HepG2 (cell line): ENCODE measurements at regions not wholly inside any gene's neighbourhood (a gene's known extent, or its start where the extent isn't known, plus 50 kb on each side); places are given as distances from the start of the nearest gene placed in this dataset.

Source experiments
- ATAC-seq: fragments of 200-7000 bp; cut with Tn5 transposase; 3 replicates; pipeline ENCODE4 v1.9.1; 2020; ENCODE audit warnings: mild to moderate bottlenecking, moderate library complexity
- BruUV-seq: library from RNA; stranded (reverse); fragments of 400-500 nt; replicated peaks from 2 replicates; lab custom pipeline; 2021; lab: Mats Ljungman, UMichigan
- CTCF ChIA-PET: fragments of 300-600 bp; formaldehyde crosslinking; extraction: SDS; loops from one replicate; lab custom pipeline; 2021; ENCODE audit warnings: low total read pairs, inconsistent platforms, low intra/inter-chr PET ratio; lab: Yijun Ruan, JAX
- POLR2A ChIA-PET: fragments of 350-600 bp; sonication (Branson Sonifier 250); formaldehyde crosslinking; loops from one replicate; lab custom pipeline; 2020; ENCODE audit warnings: antibody characterized with exemption, inconsistent platforms; lab: Yijun Ruan, JAX
- DNase-seq: peaks from one replicate; pipeline ENCODE4 v3.0.0-alpha.2; 2015; ENCODE audit warnings: low spot score
- FAIRE-seq: peaks from 3 replicates; lab custom pipeline; 2011; peaks lifted over from hg19 to GRCh38; lab: Jason Lieb, UNC
- H2AFZ ChIP-seq: one replicate; pipeline ENCODE4 v1.6.1; 2011; ENCODE audit warnings: low read length, inconsistent platforms
- H3K27ac ChIP-seq: fragments of 300-600 bp; 3 replicates; pipeline ENCODE4 v1.8.0; 2011; ENCODE audit warnings: mixed run types, mild to moderate bottlenecking, mixed read lengths, low read length, inconsistent platforms; ENCODE audit not compliant: insufficient read depth; ENCODE audit errors: extremely low read length
- H3K27me3 ChIP-seq, 2 experiments: fragments of 200-600 bp in 1 of 2; 2 replicates in 1 of 2; 3 replicates in 1 of 2; pipeline versions ENCODE4 v1.6.0 to v1.8.0; 2011; ENCODE audit warnings: low read length in 2 of 2, mild to moderate bottlenecking in 2 of 2, moderate library complexity in 2 of 2, inconsistent platforms in 1 of 2; ENCODE audit not compliant: insufficient read depth in 2 of 2, control insufficient read depth in 1 of 2
- H3K36me3 ChIP-seq, 2 experiments: fragments of 200-600 bp in 1 of 2; replicated peaks in 1 of 2; 2 replicates in 1 of 2; 3 replicates in 1 of 2; pipeline versions ENCODE4 v1.5.1 to v1.8.0; 2011; ENCODE audit warnings: low read length in 2 of 2, inconsistent platforms in 1 of 2; ENCODE audit not compliant: insufficient read depth in 2 of 2, control insufficient read depth in 1 of 2
- H3K4me1 ChIP-seq: 2 replicates; pipeline ENCODE4 v1.5.1; 2012; ENCODE audit warnings: low read length, inconsistent platforms; ENCODE audit not compliant: insufficient read depth
- H3K4me2 ChIP-seq: 2 replicates; pipeline ENCODE4 v1.6.0; 2011; ENCODE audit warnings: low read depth, low read length, inconsistent platforms
- H3K4me3 ChIP-seq, 3 experiments: fragments of 200-600 bp in 1 of 3; sonication (generic), shearing (Covaris generic) in 1 of 3; replicated peaks in 1 of 3; 2 replicates each; pipeline ENCODE4 v1.5.1; 2011 to 2016; ENCODE audit warnings: low read length in 3 of 3, inconsistent platforms in 2 of 3, low read depth in 2 of 3, mild to moderate bottlenecking in 2 of 3, control low read depth in 1 of 3, mixed read lengths in 1 of 3; ENCODE audit not compliant: insufficient read depth in 1 of 3
- H3K79me2 ChIP-seq: one replicate; pipeline ENCODE4 v1.6.1; 2011; ENCODE audit warnings: low read length, inconsistent platforms; ENCODE audit not compliant: insufficient read depth
- H3K9ac ChIP-seq: 2 replicates; pipeline ENCODE4 v1.6.0; 2011; ENCODE audit warnings: mild to moderate bottlenecking, low read depth, low read length, inconsistent platforms; ENCODE audit not compliant: insufficient read depth
- H3K9me3 ChIP-seq: 2 replicates; pipeline ENCODE4 v1.5.1; 2012; ENCODE audit warnings: mild to moderate bottlenecking, low read length
- H4K20me1 ChIP-seq: 2 replicates; pipeline ENCODE4 v1.6.0; 2011; ENCODE audit warnings: inconsistent platforms, mild to moderate bottlenecking, low read length, moderate library complexity; ENCODE audit not compliant: insufficient read depth
- ARID4A ChIP-seq: sonication (generic); formaldehyde crosslinking; IDR thresholded peaks from 2 replicates; pipeline ENCODE4 v1.5.0; 2020; ENCODE audit warnings: mild to moderate bottlenecking, missing genetic modification reagents, borderline replicate concordance
- CHD4 ChIP-seq: fragments of 200-600 bp; sonication (generic); IDR thresholded peaks from 2 replicates; pipeline ENCODE4 v1.7.0; 2017; ENCODE audit warnings: mild to moderate bottlenecking, low read length, borderline replicate concordance
- HNRNPL ChIP-seq: fragments of 200-400 bp; formaldehyde crosslinking; IDR thresholded peaks from 2 replicates; pipeline ENCODE4 v1.6.1; 2017; ENCODE audit warnings: mild to moderate bottlenecking, low read depth, low read length
- KLF9 ChIP-seq: IDR thresholded peaks from 2 replicates; pipeline ENCODE4 v1.6.1; 2016; ENCODE audit warnings: low read depth
- MAFK ChIP-seq, 2 experiments: IDR thresholded peaks in 1 of 2; conservative IDR thresholded peaks in 1 of 2; 2 replicates each; pipeline ENCODE4 v1.6.1; 2011; ENCODE audit warnings: improper control_type of control experiment in 2 of 2, low read length in 2 of 2
- NRL ChIP-seq: sonication (generic); formaldehyde crosslinking; IDR thresholded peaks from 2 replicates; pipeline ENCODE4 v1.5.0; 2020; ENCODE audit warnings: missing genetic modification reagents, mild to moderate bottlenecking, moderate library complexity, borderline replicate concordance
- ZBTB3 ChIP-seq: sonication (generic); formaldehyde crosslinking; IDR thresholded peaks from 2 replicates; pipeline ENCODE4 v1.4.0; 2020; ENCODE audit warnings: low read depth, mild to moderate bottlenecking, moderate library complexity, missing genetic modification reagents, borderline replicate concordance
- ZIK1 ChIP-seq: sonication (generic); formaldehyde crosslinking; IDR thresholded peaks from 2 replicates; pipeline ENCODE4 v1.5.0; 2020; ENCODE audit warnings: mild to moderate bottlenecking, low read depth, missing genetic modification reagents, borderline replicate concordance
- ZNF639 ChIP-seq: conservative IDR thresholded peaks from 2 replicates; pipeline ENCODE4 v1.6.1; 2018; ENCODE audit warnings: missing genetic modification reagents
- ZSCAN29 ChIP-seq: sonication (generic); formaldehyde crosslinking; conservative IDR thresholded peaks from 2 replicates; pipeline ENCODE4 v1.4.0; 2020; ENCODE audit warnings: mild to moderate bottlenecking, missing genetic modification reagents
- WGBS: methylation state at CpG from one replicate; pipeline ENCODE4 v1.1.6; 2017; ENCODE audit warnings: low lambda C conversion rate; 5-methylcytosine and 5-hydroxymethylcytosine counted together
- in situ Hi-C: cut with HindIII; loops from 2 replicates; pipeline ENCODE4 v1.10.0; 2017; ENCODE audit warnings: low pct_unique_long_range_greater_than_20kb; ENCODE audit not compliant: extremely low pct_ligation_motif_present
- intact Hi-C: fragments of 100-400 bp; cut with micrococcal nuclease; formaldehyde crosslinking; loops from one replicate; pipeline ENCODE4 v1.10.0; 2022; ENCODE audit not compliant: unreplicated experiment
- TF ChIP-seq, protein P1 (sequence below): sonication (generic); formaldehyde crosslinking; conservative IDR thresholded peaks from 2 replicates; pipeline ENCODE4 v1.8.0; 2022; ENCODE audit warnings: mild to moderate bottlenecking, moderate library complexity, missing genetic modification reagents

DNA sequence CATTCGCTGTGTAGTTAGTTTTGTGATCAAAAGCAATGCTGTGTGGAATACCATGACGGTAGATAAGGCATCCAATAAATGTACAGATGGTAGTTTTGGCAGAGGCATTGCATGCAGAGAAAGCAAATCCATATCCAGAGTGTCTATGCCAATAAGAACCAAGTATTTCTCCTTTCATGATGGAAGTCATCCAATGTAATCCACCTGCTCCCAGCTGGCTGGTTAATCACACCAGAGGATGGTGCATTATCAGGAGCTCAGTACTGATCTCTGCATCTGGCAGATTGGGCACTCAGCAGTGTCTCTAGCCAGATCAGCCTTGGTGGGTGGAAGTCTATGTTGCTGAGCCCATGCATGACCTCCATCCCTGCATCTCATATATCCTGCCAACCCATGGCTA, 677.7 kb upstream of the NECTIN3 start:
- TF ChIP-seq KLF9 (CRISPR knock-in tag), result no peak
- Histone ChIP-seq H2AFZ (no peak overlapping the region), H3K36me3 (no peaks in the 10 kb centered on the region), H3K27ac (no peak overlapping the region), H3K9me3 (no peaks in the 10 kb centered on the region), H3K4me3 (no peak overlapping the region), H3K9ac (no peak overlapping the region), H3K4me2 (no peak overlapping the region), H4K20me1 (no peaks in the 10 kb centered on the region), H3K79me2 (no peaks in the 10 kb centered on the region), H3K4me1 (peaks cover 32% of the 10 kb centered on the region), H3K27me3 (no peaks in the 10 kb centered on the region)
- ChIA-PET POLR2A (no interaction called here), CTCF (no interaction called here)
- WGBS, result 22% methylated on average over 2 of the region's 2 CpGs
- in situ Hi-C loops, result no loop called here
- intact Hi-C loops, result no loop called here
- ATAC-seq, result no peak
- no peak for FAIRE-seq
- BruUV-seq, result no TSS peak
- no peak for DNase-seq

DNA sequence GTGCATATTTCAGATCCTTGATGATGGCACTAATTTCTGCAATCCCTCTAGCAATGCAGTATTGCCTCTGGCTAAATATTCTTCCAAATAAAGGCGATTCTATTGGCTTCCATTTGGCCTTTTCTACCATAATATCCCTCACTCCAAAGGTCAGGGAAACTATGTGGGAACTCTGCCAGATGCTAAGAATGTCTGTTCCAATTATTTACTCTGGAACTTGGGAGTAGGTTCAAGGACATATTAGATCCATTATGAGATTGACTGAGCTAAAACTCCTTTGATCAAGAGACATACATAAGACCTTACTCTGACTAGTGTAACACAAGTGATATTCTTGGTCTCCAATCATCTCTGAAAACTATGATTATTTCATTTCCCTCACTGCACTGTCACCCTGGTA, 674.5 kb upstream of the NECTIN3 start:
- H2AFZ ChIP-seq, result no peak overlapping the region
- peak; percentile 97 for DNase-seq
- no TSS peak for BruUV-seq
- H3K27me3 ChIP-seq, result no peaks in the 10 kb centered on the region
- H3K36me3 ChIP-seq, result no peaks in the 10 kb centered on the region
- H3K27ac ChIP-seq, result peak overlapping the region; percentile 73
- POLR2A ChIA-PET, result interaction anchor here (1.0 to 1.2 kb wide), 2 partner anchors 8 to 52 kb away, joined by 3 to 4 read pairs; no protein-coding TSS in a partner anchor
- peak; percentile 97 for ATAC-seq
- 0% methylated on average over 1 of the region's 1 CpG for WGBS
- H3K9me3 ChIP-seq, result peaks cover 9% of the 10 kb centered on the region; the same call in 1 of the 2 replicates
- intact Hi-C loops, result loop anchor here (1.0 to 5.0 kb wide), 3 partner anchors 40 to 375 kb away; no protein-coding TSS in a partner anchor
- no peak overlapping the region for H3K4me2 ChIP-seq
- H3K79me2 ChIP-seq, result no peaks in the 10 kb centered on the region
- no peak overlapping the region for H3K9ac ChIP-seq
- H4K20me1 ChIP-seq, result no peaks in the 10 kb centered on the region
- in situ Hi-C loops, result no loop called here
- peaks cover 31% of the 10 kb centered on the region for H3K4me1 ChIP-seq
- peak; percentile 39 for FAIRE-seq
- CTCF ChIA-PET, result no interaction called here
- H3K4me3 ChIP-seq, result no peak overlapping the region
- TF ChIP-seq ZSCAN29 (CRISPR knock-in tag) (no peak), MAFK (conservative IDR thresholded peaks at IDR 0.05 in 1 of 2, IDR thresholded peaks at IDR 0.05 in 1 of 2; ENCODE audit: low read length in 2 of 2) (peak in 1 of 2 experiments; percentile 21; a peak in 1 of 4 replicates), ZIK1 (CRISPR knock-in tag) (no peak), CHD4 (no peak), ZBTB3 (CRISPR knock-in tag) (no peak), HNRNPL (no peak), ARID4A (CRISPR knock-in tag) (no peak), ZNF639 (CRISPR knock-in tag) (no peak), NRL (CRISPR knock-in tag) (no peak)
- TF ChIP-seq, protein P1, sequence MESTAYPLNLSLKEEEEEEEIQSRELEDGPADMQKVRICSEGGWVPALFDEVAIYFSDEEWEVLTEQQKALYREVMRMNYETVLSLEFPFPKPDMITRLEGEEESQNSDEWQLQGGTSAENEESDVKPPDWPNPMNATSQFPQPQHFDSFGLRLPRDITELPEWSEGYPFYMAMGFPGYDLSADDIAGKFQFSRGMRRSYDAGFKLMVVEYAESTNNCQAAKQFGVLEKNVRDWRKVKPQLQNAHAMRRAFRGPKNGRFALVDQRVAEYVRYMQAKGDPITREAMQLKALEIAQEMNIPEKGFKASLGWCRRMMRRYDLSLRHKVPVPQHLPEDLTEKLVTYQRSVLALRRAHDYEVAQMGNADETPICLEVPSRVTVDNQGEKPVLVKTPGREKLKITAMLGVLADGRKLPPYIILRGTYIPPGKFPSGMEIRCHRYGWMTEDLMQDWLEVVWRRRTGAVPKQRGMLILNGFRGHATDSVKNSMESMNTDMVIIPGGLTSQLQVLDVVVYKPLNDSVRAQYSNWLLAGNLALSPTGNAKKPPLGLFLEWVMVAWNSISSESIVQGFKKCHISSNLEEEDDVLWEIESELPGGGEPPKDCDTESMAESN, result no peak
